ENCODE measurements at regions not wholly inside any gene's neighbourhood (a gene's known extent, or its start where the extent isn't known, plus 50 kb on each side); places are given as distances from the start of the nearest gene placed in this dataset.
A peak's percentile ranks its signal among the peaks of the same experiment; 100 is the strongest.
"Not testable (repeated sequence)": the region's sequence is repeated elsewhere in the genome, so short reads cannot be mapped to it uniquely, and the experiment has no call there.

DNA sequence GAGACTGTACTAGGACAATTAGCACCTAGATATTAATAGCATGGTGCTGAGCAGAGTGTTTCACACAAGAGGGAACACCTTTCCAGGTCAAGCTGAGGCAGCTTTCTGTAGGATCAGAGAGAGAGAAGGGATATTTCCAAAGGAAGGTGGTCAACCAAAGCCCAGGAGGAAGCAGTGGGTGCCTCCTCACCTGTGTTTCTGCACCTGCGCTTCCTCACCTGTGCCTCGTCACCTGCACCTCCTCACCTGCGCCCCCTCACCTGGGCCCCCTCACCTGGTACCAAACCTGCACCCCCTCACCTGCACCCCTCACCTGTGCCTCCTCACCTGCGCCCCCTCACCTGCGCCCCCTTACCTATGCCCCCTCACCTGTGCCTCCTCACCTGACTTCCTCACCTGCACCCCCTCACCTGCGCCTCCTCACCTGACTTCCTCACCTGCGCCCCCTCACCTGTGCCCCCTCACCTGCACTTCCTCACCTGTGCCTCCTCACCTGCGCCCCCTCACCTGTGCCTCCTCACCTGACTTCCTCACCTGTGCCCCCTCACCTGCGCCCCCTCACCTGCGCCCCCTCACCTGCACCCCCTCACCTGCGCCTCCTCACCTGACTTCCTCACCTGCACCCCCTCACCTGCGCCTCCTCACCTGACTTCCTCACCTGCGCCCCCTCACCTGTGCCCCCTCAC, 67.9 kb downstream of the TTLL2 start:
- DNase-seq (ENCODE audit: low read depth) = no peak

DNA sequence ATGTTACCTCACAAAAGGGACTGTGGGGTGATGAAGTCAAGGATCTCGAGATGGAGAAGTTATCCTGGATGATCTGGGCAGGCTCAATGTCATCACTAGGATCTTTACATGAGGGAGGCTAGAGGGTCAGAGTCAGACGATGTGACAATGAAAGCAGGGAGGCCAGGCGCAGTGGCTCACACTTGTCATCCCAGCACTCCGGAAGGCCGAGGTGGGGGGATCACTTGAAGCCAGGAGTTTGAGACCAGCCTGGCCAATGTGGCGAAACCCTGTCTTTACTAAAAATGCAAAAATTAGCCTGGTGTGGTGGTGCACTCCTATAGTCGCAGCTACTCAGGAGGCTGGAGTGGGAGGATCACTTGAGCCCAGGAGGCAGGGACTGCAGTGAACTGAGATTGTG, 68.8 kb downstream of the TTLL2 start:
- DNase-seq (ENCODE audit: low read depth) = no peak

DNA sequence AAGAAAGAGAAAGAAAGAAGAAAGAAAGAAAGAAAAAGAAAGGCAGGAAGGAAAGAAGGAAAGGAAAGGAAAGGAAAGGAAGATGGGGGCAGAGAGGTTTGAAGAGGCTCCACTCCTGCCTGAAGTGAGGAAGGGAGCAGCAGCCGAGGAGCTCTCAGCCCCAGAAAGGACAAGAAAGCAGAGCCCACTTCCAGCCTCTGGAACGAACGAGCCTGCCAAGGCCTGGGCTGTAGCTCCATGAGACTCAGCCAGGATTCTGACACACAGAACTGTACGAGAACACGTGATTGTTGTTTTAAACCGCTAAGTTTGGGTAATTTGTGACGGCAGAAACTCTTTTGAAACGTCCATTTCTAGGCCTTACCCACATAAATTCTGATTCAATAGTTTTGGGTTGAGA, 69.5 kb downstream of the TTLL2 start:
- DNase-seq (ENCODE audit: low read depth) = no peak

DNA sequence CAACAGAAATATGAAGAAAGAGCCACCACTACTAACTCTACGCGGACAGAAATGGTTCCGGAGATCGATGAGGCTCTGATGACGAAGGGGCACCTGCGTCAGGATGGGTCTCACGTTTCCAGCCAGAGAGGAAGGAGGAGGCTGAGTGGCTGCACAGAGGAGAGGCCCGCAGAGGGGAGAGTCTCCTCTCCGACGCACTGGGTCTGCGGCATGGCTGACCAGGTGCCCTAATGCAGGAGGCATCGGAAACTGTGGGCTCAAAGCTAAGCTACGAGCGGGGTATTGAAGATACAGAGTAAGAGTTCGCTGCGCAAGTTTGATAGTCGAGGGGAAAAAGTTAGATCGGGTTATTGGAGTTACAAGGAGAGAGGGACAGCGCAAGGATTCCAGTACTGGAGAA, 69.9 kb downstream of the TTLL2 start:
- DNase-seq (ENCODE audit: low read depth) = no peak

DNA sequence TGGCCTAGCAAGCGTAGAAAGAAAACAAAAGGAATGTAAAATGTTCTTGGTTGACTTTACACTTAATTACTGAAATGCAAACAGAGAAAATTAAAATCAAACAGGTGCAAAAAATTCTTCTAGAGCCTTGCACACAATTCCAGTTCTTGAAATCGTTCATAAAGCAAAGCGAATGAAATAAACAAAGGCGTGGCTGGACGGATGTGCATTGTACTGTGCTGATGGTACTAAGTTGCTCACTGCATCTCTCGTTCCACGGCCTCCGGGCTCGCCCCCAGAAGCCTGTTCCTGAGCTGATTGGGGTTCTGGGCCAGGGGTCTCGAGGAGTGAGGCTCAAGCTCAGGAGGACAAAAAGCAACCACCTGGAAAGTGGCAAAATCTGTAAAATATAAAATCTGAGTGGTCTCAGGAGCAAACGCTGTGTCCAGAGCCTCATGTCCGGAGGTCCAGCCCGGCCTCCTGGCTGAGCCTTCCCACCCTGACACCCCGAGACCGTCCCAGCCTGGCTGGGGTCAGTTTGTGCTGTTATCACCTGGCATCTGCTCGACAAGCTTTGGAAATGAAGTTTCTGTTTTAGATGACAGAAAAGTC, 71.3 kb downstream of the TTLL2 start:
- no peak for DNase-seq (ENCODE audit: low read depth)

DNA sequence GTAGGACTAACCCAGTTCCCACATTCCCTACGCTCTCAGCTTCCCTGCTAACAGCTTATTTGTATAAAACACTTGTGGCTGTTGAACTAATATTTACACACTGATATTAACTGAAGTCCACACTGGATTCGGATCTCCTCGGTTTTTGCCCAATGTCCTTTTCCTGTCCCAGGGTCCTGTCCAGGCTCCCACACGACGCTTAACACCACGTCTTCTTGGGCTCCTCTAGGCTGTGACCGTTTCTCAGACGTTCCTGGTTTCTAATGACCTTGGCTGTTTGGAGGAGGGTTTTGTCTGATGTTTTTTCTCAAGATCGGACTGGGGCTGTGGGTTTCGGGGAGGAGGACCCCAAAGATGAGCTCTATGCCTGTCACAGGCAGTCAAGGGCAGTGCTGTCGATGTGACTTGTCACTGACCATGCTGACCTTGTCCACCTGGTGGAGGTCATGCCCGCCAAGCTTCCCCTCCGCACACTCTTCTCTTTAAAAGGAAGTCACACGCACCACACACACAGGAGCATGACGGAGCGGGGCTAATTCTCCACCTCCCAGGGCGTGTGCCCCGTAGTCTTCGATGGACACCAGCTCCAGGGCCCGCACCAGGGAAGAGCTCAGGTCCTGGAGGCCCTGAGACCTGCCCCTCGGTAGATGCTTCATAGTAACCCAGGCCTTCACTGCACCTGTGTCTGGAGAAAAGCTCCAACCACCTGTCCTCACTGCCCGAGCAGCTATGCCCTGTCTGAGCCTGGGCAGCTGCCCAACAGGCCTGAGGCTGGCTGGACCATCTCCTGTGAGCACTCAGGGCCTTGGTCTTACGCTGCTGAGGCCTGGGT, 72.0 kb downstream of the TTLL2 start:
- DNase-seq (ENCODE audit: low read depth) = no peak

DNA sequence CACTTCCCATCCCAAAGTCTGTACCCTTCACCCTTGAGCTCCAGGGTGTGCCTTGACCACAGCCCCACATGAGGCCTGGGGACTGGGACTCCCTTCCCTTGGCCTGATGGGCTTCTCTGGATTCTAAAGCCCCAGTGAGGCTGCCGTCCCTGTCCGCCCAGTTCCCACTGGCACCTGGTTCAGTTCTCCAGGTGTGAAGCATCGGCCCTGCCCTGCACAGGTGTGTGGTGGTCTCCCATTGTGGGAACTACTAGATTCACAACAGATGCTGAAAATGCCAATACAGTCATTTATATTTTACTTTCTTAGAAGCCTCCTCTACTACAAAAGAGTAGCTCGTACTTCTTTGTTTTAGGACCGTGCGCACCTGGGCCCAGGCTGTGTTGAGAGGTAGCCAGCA, 72.8 kb downstream of the TTLL2 start:
- DNase-seq (ENCODE audit: low read depth) = no peak

DNA sequence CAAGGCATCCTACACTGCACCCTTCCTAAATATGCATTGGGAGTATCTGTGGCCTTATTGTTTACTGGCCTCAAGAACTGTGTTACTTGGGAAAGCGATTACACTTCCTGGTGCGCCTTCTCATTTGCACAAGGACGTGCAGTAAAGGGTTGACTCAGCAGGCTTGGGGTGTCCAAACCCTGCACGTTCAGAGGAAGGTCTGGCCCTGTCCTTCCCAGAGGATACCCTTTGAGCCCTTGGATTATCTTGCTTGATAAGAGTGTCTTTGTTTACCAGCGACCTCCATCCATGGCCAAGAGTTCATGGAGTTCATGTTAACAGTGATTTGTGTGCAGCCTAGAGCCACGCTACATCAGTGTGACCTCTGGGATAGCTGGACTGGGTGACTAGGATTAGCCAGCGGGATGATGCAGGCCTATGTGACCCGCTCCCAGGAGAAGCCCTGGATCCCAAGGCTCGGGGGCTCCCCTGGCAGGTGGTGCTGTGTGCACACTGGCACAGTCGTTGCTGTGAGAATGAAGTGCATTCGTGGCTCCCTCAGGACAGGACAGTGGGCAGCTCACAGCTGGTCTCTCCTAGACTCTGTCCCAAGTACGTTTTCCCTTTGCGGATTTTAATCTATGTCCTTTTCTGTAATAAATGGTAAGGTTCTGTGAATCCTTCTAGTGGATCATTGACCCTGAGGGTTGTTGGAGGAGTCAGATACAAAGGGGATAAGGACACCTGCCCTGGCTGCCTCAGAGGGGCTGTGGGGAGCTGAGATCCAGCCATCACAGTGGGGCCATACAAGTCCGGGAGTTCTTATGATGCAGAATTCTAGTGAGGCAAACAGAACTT, 73.5 kb downstream of the TTLL2 start:
- no peak for DNase-seq (ENCODE audit: low read depth)

DNA sequence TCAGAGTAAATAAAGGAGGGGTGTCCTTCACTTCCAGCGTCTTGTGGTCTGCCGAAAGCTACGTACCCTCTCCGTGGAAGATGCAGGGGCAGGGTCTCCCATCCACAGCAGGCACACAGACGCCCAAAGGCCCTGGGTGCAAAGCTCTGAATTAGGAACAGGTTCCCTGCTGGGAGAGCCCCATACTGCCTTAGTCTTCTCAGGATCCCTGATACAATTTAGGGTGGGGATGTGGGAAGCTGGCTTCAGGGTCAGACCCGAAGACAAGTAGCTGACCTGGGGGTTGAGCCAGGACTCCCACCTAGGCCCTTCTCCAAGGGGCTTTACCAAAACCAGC, 74.1 kb downstream of the TTLL2 start:
- no peak for DNase-seq (ENCODE audit: low read depth)

DNA sequence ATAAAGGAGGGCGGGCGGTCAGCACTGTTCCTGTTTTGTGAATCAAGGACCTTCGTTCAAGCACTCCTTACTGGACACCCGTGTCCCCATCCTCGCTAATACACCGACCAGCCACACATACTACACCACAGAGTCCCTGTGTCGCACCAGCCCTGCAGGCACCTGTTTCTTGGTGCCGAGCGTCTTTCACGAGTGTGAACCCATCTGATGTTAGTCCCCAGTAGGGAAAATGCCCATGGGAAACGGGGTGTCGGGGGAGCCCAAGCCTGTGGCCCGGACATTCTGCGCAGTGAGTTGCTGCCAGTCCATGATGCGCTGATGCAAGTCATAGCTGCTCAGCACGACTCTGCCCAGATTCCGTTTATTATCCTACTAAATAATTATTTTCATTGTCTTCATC, 74.7 kb downstream of the TTLL2 start:
- no peak for DNase-seq (ENCODE audit: low read depth)

DNA sequence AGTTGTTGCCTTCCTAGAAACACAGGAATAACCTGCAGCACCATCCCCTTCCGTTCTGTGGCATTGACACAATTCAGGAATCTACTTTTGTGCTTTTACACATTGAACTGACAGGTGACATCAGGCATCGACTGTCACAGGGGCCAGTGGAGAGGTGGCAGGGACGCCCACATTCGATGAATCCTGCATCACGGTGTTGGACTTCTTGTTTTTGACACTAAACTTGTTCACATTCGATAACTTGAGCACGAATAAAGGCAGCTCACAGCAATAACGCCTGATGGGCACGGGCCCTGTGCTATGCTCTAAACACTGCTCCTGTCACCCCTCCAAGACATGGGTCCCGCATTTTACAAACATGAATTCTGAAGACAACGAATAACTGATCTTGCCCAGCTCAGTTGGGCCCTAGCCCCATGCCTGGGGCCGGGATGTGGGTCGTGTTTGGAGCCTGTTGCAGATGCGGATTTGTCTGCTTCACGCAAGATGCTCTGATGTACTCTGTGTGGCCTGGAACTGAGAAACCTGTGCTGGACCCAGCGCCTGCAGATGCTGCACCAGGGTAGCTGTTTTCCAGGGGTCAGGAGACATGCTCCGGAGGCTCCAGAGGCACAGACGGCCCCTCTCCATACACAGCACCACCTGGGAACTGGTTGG, 75.7 kb downstream of the TTLL2 start:
- no peak for DNase-seq (ENCODE audit: low read depth)

DNA sequence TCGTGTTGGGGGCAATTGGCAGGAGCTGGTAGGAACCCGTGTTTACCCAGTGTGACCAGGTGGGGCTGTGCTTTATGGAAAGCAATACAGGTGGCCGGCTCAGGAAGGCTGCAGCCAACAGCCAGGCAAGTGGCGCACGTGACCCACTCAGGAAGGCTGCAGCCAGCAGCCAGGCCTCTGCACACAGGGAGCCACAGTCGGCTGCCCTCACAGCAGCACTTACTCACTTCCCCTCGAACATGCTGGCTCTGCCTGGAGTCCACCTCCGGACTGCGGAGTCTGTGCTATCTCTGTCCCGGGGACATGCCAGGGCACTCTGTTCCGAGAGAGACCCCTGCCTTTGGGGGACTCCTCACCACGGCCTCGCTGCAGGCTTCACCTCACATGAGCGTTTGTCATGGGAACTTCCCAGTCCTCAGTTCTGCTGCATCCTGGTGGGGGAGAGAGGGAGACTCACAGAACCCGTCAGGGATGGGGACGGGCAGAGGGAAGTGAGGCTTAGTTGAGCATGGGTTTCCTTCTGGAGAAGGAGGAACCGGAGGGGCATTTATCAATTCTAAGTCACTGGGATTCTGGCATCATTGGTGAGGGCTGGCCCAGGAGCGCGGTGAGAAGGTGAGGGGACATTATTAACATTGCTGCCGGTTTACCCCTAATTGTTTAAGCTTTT, 76.8 kb downstream of the TTLL2 start:
- peak; percentile 19 for DNase-seq (ENCODE audit: low read depth)

DNA sequence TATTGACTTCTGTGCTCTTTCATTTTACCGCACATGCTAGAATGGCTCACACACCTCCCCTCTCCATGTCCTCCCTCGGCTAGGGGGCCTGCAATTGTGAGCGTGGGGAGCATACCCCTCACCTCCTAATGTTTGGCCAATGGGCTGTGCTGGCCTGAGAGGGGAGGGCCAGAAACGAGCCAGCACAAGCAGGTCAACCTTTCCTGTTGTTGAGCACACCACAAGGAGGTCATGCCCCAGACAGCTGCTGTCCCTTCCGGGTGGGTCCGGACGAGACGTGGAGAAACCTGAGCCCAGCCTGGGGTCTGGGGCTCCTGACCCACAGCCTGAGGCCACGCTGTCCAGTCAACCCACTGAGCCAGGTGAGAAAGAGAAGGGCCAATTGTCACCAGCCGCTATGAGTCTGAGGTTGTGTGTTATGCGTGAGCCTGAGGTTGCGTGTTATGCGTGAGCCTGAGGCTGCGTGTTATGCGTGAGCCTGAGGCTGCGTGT, 77.4 kb downstream of the TTLL2 start:
- no peak for DNase-seq (ENCODE audit: low read depth)

DNA sequence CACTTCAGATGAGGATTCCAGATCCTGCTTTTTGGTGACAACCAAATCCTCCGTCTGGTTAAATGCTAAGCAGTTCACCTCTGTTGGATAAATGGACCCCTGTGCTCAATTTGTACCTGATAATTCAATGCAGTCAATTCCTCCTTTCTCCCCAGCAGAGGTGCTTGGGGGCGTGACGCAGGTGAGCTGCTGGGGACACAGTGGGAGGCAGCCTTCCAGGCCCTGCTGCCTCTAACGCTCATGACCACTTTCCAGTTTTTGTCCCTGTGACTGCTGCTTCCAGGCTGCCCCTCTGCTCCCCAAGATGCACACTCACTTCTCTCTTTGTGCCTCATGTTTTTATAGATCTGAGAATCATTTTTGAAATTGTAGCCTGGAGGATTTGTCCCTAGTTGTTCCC, 78.5 kb downstream of the TTLL2 start:
- DNase-seq (ENCODE audit: low read depth) = no peak

DNA sequence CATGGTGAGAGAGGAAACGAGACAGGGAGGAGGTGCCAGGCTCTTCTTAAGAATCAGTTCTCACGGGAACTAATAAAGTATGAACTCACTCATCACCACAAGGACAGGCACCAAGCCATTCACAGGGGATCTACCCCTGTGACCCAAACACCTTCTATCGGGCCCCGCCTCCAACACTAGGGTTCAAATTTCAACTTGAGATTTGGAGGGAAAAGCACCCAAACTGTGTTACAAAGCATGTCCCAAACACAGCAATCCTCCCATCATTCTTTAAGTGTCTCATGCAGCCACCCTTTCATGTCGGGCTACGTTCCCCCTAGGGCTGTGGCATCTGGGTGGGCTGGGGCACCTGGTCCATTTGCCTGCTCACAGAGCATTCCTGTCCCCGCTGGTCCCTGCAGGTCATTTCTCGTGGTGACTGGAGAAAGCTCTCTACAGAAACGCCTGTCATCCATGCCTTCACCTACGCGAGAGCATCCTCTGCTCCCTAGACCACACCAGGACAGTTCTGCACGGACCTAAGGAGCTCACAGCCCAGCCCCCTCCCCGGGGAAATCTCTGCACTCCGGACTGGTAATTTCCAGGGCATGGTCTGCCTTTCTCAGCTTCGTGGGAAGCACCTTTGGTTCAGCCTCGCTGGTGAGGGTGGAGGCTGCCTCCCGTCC, 79.6 kb downstream of the TTLL2 start:
- no peak for DNase-seq (ENCODE audit: low read depth)

DNA sequence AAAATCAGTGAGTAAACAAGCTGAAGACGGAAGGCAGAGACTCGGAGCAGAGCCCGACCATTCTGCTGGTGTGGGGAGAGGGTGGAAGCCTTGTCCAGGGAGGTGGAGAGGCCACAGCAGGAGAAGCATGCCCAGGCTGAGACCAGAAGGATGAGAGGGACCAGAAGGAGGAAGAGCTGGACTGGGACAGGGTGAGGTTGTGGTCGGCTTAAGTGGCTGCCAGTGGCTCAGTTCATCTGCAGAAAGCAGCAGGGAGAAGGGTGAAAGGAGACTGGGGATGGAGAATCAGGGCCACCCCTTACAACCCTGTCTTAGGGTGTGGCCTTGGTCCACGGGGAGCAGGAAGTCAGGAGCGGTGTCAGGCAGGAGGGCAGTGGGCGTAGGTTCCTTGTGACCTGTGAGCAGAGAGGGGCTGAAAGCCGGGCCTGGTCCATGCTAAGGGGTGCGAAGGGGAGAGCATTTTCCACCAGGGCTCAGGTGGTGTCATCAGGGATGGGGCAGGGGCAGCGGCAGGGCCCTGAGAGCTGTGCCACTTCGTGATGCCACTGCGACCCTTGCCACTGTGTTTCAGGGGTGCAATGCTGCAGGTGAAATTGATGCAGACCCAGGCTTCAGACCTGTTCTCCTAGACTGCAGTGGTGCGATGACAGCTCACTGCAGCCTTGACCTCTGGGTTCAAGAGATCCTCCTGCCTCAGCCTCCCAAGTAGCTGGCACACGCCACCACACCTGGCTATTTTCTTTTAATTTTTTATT, 81.1 kb downstream of the TTLL2 start:
- DNase-seq (ENCODE audit: low read depth) = no peak

DNA sequence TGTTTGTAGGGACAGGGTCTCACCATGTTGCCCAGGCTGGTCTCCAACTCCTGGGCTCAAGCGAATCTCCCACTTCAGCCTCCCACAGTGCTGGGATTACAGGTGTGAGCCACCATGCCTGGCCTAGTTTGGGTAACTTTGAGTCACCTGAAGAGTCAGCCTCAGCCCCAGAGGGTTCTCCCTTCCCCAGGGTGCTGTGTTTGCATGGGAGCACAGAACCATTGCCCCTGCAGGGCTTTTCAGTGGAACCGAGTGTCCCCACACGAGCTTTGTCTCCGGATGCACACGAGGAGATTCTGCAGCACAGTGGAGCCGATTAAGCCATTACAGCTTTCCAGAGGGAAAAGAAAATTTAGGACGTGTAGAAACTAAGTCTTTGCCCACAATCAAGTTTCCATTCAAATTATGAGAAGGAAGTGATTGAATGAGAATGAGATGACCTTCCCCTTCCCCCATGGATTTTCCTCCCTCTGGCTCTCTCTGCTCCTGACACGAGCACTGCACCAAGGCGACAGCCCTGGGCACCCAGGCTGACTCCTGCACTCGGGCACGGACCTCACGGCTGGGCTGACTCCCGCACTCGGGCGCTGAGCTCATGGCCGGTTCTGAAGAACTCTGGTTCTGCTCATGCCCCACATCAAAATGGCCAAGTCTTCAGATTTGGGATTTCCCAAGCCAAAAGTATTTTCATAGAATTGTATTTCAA, 81.8 kb downstream of the TTLL2 start:
- DNase-seq (ENCODE audit: low read depth) = not testable (repeated sequence)

DNA sequence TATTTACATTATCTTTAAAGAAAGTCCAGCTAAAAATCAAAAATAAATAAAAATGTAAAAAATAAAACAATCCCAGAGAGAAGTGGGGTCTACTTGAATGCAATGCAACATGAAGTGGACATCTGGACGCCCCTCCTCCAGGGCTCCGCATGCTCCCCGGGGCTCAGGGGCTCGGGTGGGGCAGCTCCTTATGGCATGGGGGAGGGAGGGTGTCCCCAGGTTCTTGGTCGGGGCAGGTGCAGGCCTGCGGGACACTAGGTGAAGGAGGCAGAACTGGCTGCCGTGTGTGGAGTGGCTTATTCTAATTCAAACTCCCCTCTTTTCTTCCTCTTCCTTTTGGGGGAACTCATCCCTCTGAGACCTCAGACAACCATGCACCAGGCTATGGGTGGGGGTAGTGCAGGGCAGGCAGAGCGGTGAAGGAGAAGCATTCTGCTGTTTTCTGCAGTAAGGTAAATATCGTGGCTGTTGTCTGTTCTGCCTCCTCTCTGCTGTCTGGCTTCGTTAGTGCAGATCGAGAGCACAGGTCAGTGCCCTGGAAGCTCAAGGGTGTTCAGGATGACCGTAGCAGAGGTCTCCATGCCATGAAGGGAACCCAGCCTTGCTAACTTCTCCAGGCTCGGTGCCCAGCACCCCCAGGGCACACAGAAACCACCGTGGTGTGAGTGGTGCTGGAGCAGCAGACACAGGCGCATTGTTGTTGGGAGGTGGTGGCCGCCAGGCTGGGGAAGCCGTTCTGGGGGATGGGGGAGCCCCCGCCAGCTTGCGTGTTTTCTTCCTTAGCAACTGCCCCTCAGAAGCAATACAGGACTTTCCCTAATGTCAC, 82.6 kb downstream of the TTLL2 start:
- DNase-seq (ENCODE audit: low read depth) = no peak
